Activated CD4-positive, alpha-beta T cell treated with anti-CD3 and anti-CD28 coated beads for 24 hours (primary cell): ENCODE measurements at regions not wholly inside any gene's neighbourhood (a gene's known extent, or its start where the extent isn't known, plus 50 kb on each side); places are given as distances from the start of the nearest gene placed in this dataset.

ENCODE experiments used
- DNase-seq, 2 donors: peaks; one replicate each; pipeline ENCODE4 v3.0.0-alpha.2; 2020; ENCODE audit warnings: low read depth in 2 of 2

GRCh38 chrX:14476205-14476604 is 53.1 kb upstream of the GLRA2 start:
- no peak for DNase-seq

GRCh38 chrX:14449773-14450172 is 79.6 kb upstream of the GLRA2 start:
- no peak for DNase-seq

- no peak for DNase-seq
Observed at GRCh38 chrX:14448406-14448805, 80.9 kb upstream of the GLRA2 start.

GRCh38 chrX:14440106-14440505 is 89.2 kb upstream of the GLRA2 start:
- DNase-seq = no peak

- DNase-seq = no peak
Observed at GRCh38 chrX:14427614-14428013, 101.7 kb upstream of the GLRA2 start.

GRCh38 chrX:14420841-14421240 is 108.5 kb upstream of the GLRA2 start:
- DNase-seq = no peak

- no peak for DNase-seq
Observed at GRCh38 chrX:14412686-14413085, 116.7 kb upstream of the GLRA2 start.

- no peak for DNase-seq
Observed at GRCh38 chrX:14411326-14411725, 118.0 kb upstream of the GLRA2 start.

- no peak for DNase-seq
Observed at GRCh38 chrX:14409341-14409740, 120.0 kb upstream of the GLRA2 start.

GRCh38 chrX:14406225-14406624 is 123.1 kb upstream of the GLRA2 start:
- no peak for DNase-seq

- no peak for DNase-seq
Observed at GRCh38 chrX:14398725-14399124, 130.6 kb upstream of the GLRA2 start.

GRCh38 chrX:14389682-14390081 is 139.7 kb upstream of the GLRA2 start:
- DNase-seq = no peak

- no peak for DNase-seq
Observed at GRCh38 chrX:14386981-14387380, 142.4 kb upstream of the GLRA2 start.

GRCh38 chrX:14380044-14380443 is 149.3 kb upstream of the GLRA2 start:
- no peak for DNase-seq

GRCh38 chrX:14377427-14377826 is 151.9 kb upstream of the GLRA2 start:
- DNase-seq = no peak

GRCh38 chrX:14363728-14364127 is 165.6 kb upstream of the GLRA2 start:
- DNase-seq = no peak

GRCh38 chrX:14362721-14363120 is 166.6 kb upstream of the GLRA2 start:
- no peak for DNase-seq

GRCh38 chrX:14361435-14361834 is 167.9 kb upstream of the GLRA2 start:
- no peak for DNase-seq

GRCh38 chrX:14359727-14360126 is 169.6 kb upstream of the GLRA2 start:
- DNase-seq = no peak

- no peak for DNase-seq
Observed at GRCh38 chrX:14359316-14359715, 170.0 kb upstream of the GLRA2 start.

GRCh38 chrX:14357314-14357713 is 172.0 kb upstream of the GLRA2 start:
- no peak for DNase-seq

- no peak for DNase-seq
Observed at GRCh38 chrX:14356401-14356800, 172.9 kb upstream of the GLRA2 start.

GRCh38 chrX:14355556-14355955 is 173.8 kb upstream of the GLRA2 start:
- DNase-seq = no peak

GRCh38 chrX:14354521-14354920 is 174.8 kb upstream of the GLRA2 start:
- no peak for DNase-seq

GRCh38 chrX:14352511-14352910 is 176.8 kb upstream of the GLRA2 start:
- DNase-seq = no peak
